Mesenchymal stem cell (in vitro differentiated cells and primary cell): ENCODE measurements at regions not wholly inside any gene's neighbourhood (a gene's known extent, or its start where the extent isn't known, plus 50 kb on each side); places are given as distances from the start of the nearest gene placed in this dataset.

Experiments used
- DNase-seq: peaks from one replicate; pipeline ENCODE4 v3.0.0-alpha.2; 2013
- H2AFZ ChIP-seq: one replicate; pipeline ENCODE4 v1.6.1; 2013; ENCODE audit warnings: low read depth, mild to moderate bottlenecking, control low read depth, inconsistent platforms, low read length, moderate library complexity
- H2AK5ac ChIP-seq: 2 replicates; pipeline ENCODE4 v1.6.1; 2013; ENCODE audit warnings: low read length, moderate library complexity, mild to moderate bottlenecking, inconsistent platforms; ENCODE audit not compliant: severe bottlenecking
- H2BK120ac ChIP-seq: one replicate; pipeline ENCODE4 v1.6.1; 2013; ENCODE audit warnings: low read depth, mild to moderate bottlenecking, inconsistent platforms, low read length, moderate library complexity
- H2BK12ac ChIP-seq, 2 experiments: one replicate each; pipeline ENCODE4 v1.6.1; 2013; ENCODE audit warnings: inconsistent platforms in 2 of 2, low read length in 2 of 2, mild to moderate bottlenecking in 2 of 2, moderate library complexity in 2 of 2, control low read depth in 1 of 2
- H2BK15ac ChIP-seq: one replicate; pipeline ENCODE4 v1.6.1; 2013; ENCODE audit warnings: mild to moderate bottlenecking, low read depth, inconsistent platforms; ENCODE audit not compliant: poor library complexity, severe bottlenecking
- H2BK5ac ChIP-seq: 2 replicates; pipeline ENCODE4 v1.6.1; 2013; ENCODE audit warnings: low read depth, mild to moderate bottlenecking, low read length, control low read depth, inconsistent platforms; ENCODE audit not compliant: poor library complexity, severe bottlenecking
- H3K14ac ChIP-seq, 2 experiments: one replicate each; pipeline ENCODE4 v1.6.1; 2013; ENCODE audit warnings: inconsistent platforms in 2 of 2, low read length in 2 of 2, control low read depth in 1 of 2, mild to moderate bottlenecking in 1 of 2, moderate library complexity in 1 of 2
- H3K18ac ChIP-seq, 2 experiments: one replicate each; pipeline ENCODE4 v1.6.1; 2013; ENCODE audit warnings: inconsistent platforms in 2 of 2, low read length in 2 of 2, control low read depth in 1 of 2, low read depth in 1 of 2, mild to moderate bottlenecking in 1 of 2
- H3K23ac ChIP-seq, 2 experiments: one replicate each; pipeline ENCODE4 v1.6.1; 2013; ENCODE audit warnings: inconsistent platforms in 2 of 2, low read length in 2 of 2, mild to moderate bottlenecking in 2 of 2, moderate library complexity in 2 of 2, control low read depth in 1 of 2
- H3K27ac ChIP-seq: 2 replicates; pipeline ENCODE4 v1.5.1; 2013; ENCODE audit warnings: mild to moderate bottlenecking, moderate library complexity, low read length, control low read depth, inconsistent platforms; ENCODE audit not compliant: poor library complexity, severe bottlenecking
- H3K27me3 ChIP-seq, 2 experiments: 2 replicates each; pipeline versions ENCODE4 v1.6.1 to v1.7.0; 2013; ENCODE audit warnings: low read length in 2 of 2, mild to moderate bottlenecking in 2 of 2, moderate library complexity in 2 of 2, control low read depth in 1 of 2, inconsistent platforms in 1 of 2; ENCODE audit not compliant: control insufficient read depth in 1 of 2, insufficient read depth in 1 of 2
- H3K36me3 ChIP-seq, 2 experiments: 2 replicates each; pipeline versions ENCODE4 v1.6.1 to v1.7.0; 2013; ENCODE audit warnings: low read length in 2 of 2, control low read depth in 1 of 2, inconsistent platforms in 1 of 2, low read depth in 1 of 2, mild to moderate bottlenecking in 1 of 2; ENCODE audit not compliant: insufficient read depth in 2 of 2, control insufficient read depth in 1 of 2
- H3K4ac ChIP-seq, 2 experiments: one replicate each; pipeline ENCODE4 v1.6.1; 2013; ENCODE audit warnings: inconsistent platforms in 2 of 2, low read length in 2 of 2, mild to moderate bottlenecking in 2 of 2, moderate library complexity in 2 of 2, control low read depth in 1 of 2, low read depth in 1 of 2
- H3K4me1 ChIP-seq: 2 replicates; pipeline ENCODE4 v1.6.1; 2013; ENCODE audit warnings: low read depth, low read length, control low read depth; ENCODE audit not compliant: control insufficient read depth, insufficient read depth
- H3K4me2 ChIP-seq: 2 replicates; pipeline ENCODE4 v1.6.1; 2013; ENCODE audit warnings: low read length, mild to moderate bottlenecking, inconsistent platforms; ENCODE audit not compliant: poor library complexity, severe bottlenecking
- H3K4me3 ChIP-seq, 2 experiments: 2 replicates each; pipeline versions ENCODE4 v1.5.1 to v1.7.0; 2013; ENCODE audit warnings: low read length in 2 of 2, mild to moderate bottlenecking in 2 of 2, control low read depth in 1 of 2, low read depth in 1 of 2; ENCODE audit not compliant: insufficient read depth in 1 of 2
- H3K79me1 ChIP-seq: replicated peaks from 2 replicates; pipeline ENCODE4 v1.6.1; 2013; ENCODE audit warnings: mild to moderate bottlenecking, control low read depth, low read length, inconsistent platforms; ENCODE audit not compliant: poor library complexity, severe bottlenecking
- H3K9ac ChIP-seq: 2 replicates; pipeline ENCODE4 v1.7.0; 2013; ENCODE audit warnings: mild to moderate bottlenecking, low read length, moderate library complexity
- H3K9me3 ChIP-seq: 2 replicates; pipeline ENCODE4 v1.7.0; 2013; ENCODE audit warnings: mild to moderate bottlenecking, low read length; ENCODE audit not compliant: control insufficient read depth
- H4K8ac ChIP-seq: one replicate; pipeline ENCODE4 v1.6.1; 2013; ENCODE audit warnings: inconsistent platforms, mild to moderate bottlenecking, low read length, moderate library complexity
- H4K91ac ChIP-seq: one replicate; pipeline ENCODE4 v1.6.1; 2013; ENCODE audit warnings: mild to moderate bottlenecking, low read length, inconsistent platforms
- WGBS: methylation state at CpG from one replicate; pipeline ENCODE4 v1.1.7; 2013; ENCODE audit warnings: mixed read lengths; 5-methylcytosine and 5-hydroxymethylcytosine counted together

- Histone ChIP-seq H2AK5ac (no peak overlapping the region), H2BK15ac (no peak overlapping the region), H4K8ac (no peak overlapping the region), H3K4ac (no peak overlapping the region), H2BK5ac (no peak overlapping the region), H3K9ac (no peak overlapping the region), H3K9me3 (no peaks in the 10 kb centered on the region), H2BK120ac (no peak overlapping the region), H2AFZ (no peak overlapping the region), H2BK12ac (no peak overlapping the region), H3K14ac (no peak overlapping the region), H3K4me3 (no peak overlapping the region), H3K23ac (no peak overlapping the region), H3K79me1 (no peaks in the 10 kb centered on the region), H3K4me2 (no peak overlapping the region), H3K27ac (no peak overlapping the region), H3K27me3 (no peaks in the 10 kb centered on the region), H3K4me1 (no peaks in the 10 kb centered on the region), H3K36me3 (no peaks in the 10 kb centered on the region), H4K91ac (no peak overlapping the region), H3K18ac (no peak overlapping the region)
- 92% methylated on average over 1 of the region's 1 CpG for WGBS
- DNase-seq = no peak
These were observed 92.3 kb downstream of the RFC3 start for GRCh38 chr13:33910255-33910654.

GRCh38 chr13:33911521-33911920 is 93.6 kb downstream of the RFC3 start:
- Histone ChIP-seq H4K91ac (no peak overlapping the region), H3K18ac (no peak overlapping the region), H2BK120ac (no peak overlapping the region), H2AFZ (no peak overlapping the region), H3K14ac (no peak overlapping the region), H3K4me1 (no peaks in the 10 kb centered on the region), H3K4me3 (no peak overlapping the region), H2BK5ac (no peak overlapping the region), H4K8ac (no peak overlapping the region), H3K4ac (no peak overlapping the region), H3K79me1 (no peaks in the 10 kb centered on the region), H3K27ac (no peak overlapping the region), H3K9ac (no peak overlapping the region), H2BK12ac (no peak overlapping the region), H2AK5ac (no peak overlapping the region), H3K23ac (no peak overlapping the region), H3K9me3 (no peaks in the 10 kb centered on the region), H2BK15ac (no peak overlapping the region), H3K36me3 (no peaks in the 10 kb centered on the region), H3K27me3 (no peaks in the 10 kb centered on the region), H3K4me2 (no peak overlapping the region)
- no peak for DNase-seq
- 100% methylated on average over 3 of the region's 3 CpGs for WGBS

GRCh38 chr13:33913829-33914228 is 95.9 kb downstream of the RFC3 start:
- no peak overlapping the region for H3K4ac ChIP-seq
- H3K9ac ChIP-seq = no peak overlapping the region
- no peak overlapping the region for H3K4me3 ChIP-seq
- no peak overlapping the region for H2AK5ac ChIP-seq
- no peaks in the 10 kb centered on the region for H3K9me3 ChIP-seq
- no peak overlapping the region for H2BK12ac ChIP-seq
- no peak for DNase-seq
- no peak overlapping the region for H4K8ac ChIP-seq
- no peak overlapping the region for H2BK120ac ChIP-seq
- H4K91ac ChIP-seq = no peak overlapping the region
- H3K27ac ChIP-seq = no peak overlapping the region
- no peak overlapping the region for H2AFZ ChIP-seq
- H3K79me1 ChIP-seq = no peaks in the 10 kb centered on the region
- H3K23ac ChIP-seq = no peak overlapping the region
- H2BK15ac ChIP-seq = no peak overlapping the region
- H3K36me3 ChIP-seq = no peaks in the 10 kb centered on the region
- H3K4me1 ChIP-seq = peaks cover 1% of the 10 kb centered on the region
- WGBS = 91% methylated on average over 1 of the region's 3 CpGs
- no peak overlapping the region for H3K18ac ChIP-seq
- no peaks in the 10 kb centered on the region for H3K27me3 ChIP-seq
- no peak overlapping the region for H2BK5ac ChIP-seq
- no peak overlapping the region for H3K14ac ChIP-seq
- no peak overlapping the region for H3K4me2 ChIP-seq

GRCh38 chr13:33917190-33917589 is 99.2 kb downstream of the RFC3 start:
- no peak overlapping the region for H3K14ac ChIP-seq
- H2BK12ac ChIP-seq = no peak overlapping the region
- WGBS = 38% methylated on average over 4 of the region's 4 CpGs
- no peak overlapping the region for H3K23ac ChIP-seq
- H3K27ac ChIP-seq = no peak overlapping the region
- H2BK120ac ChIP-seq = no peak overlapping the region
- no peaks in the 10 kb centered on the region for H3K9me3 ChIP-seq
- H2BK5ac ChIP-seq = no peak overlapping the region
- H4K91ac ChIP-seq = no peak overlapping the region
- H2AK5ac ChIP-seq = no peak overlapping the region
- H3K4me2 ChIP-seq = no peak overlapping the region
- no peak overlapping the region for H2AFZ ChIP-seq
- peaks cover 1% of the 10 kb centered on the region for H3K4me1 ChIP-seq
- no peak overlapping the region for H2BK15ac ChIP-seq
- H3K36me3 ChIP-seq = no peaks in the 10 kb centered on the region
- H3K18ac ChIP-seq = no peak overlapping the region
- no peaks in the 10 kb centered on the region for H3K79me1 ChIP-seq
- no peak for DNase-seq
- H4K8ac ChIP-seq = no peak overlapping the region
- no peaks in the 10 kb centered on the region for H3K27me3 ChIP-seq
- no peak overlapping the region for H3K4ac ChIP-seq
- H3K9ac ChIP-seq = no peak overlapping the region
- H3K4me3 ChIP-seq = no peak overlapping the region
